PC-3 (cell line): ENCODE measurements at regions not wholly inside any gene's neighbourhood (a gene's known extent, or its start where the extent isn't known, plus 50 kb on each side); places are given as distances from the start of the nearest gene placed in this dataset.

ENCODE experiments used
- ATAC-seq: fragments of 200-7000 bp; cut with Tn5 transposase; 2 replicates; pipeline ENCODE4 v1.9.1; 2020; ENCODE audit warnings: mild to moderate bottlenecking, moderate library complexity
- BruUV-seq: library from RNA; stranded (reverse); fragments of 400-500 nt; replicated peaks from 2 replicates; lab custom pipeline; 2021; lab: Mats Ljungman, UMichigan
- CTCF ChIA-PET: fragments of 300-600 bp; sonication (Branson Sonifier 250); formaldehyde crosslinking; loops from one replicate; lab custom pipeline; 2022; ENCODE audit warnings: antibody characterized with exemption; lab: Charles Lee
- POLR2A ChIA-PET: fragments of 300-600 bp; sonication (Branson Sonifier 250); formaldehyde crosslinking; loops from one replicate; lab custom pipeline; 2022; ENCODE audit warnings: antibody characterized with exemption; ENCODE audit not compliant: unreplicated experiment; lab: Charles Lee
- DNase-seq: peaks from one replicate; pipeline ENCODE4 v3.0.0-alpha.2; 2015
- H2AFZ ChIP-seq: fragments of 300-600 bp; sonication (generic); 2 replicates; pipeline ENCODE4 v1.6.0; 2016; ENCODE audit warnings: antibody characterized with exemption, low read length
- H3F3A ChIP-seq: fragments of 300-600 bp; sonication (generic); one replicate; pipeline ENCODE4 v1.6.0; 2017; ENCODE audit warnings: antibody characterized with exemption, low read length, control low read depth, mild to moderate bottlenecking; ENCODE audit not compliant: unreplicated experiment
- H3K27ac ChIP-seq: fragments of 300-600 bp; sonication (generic); 2 replicates; pipeline ENCODE4 v1.5.1; 2016; ENCODE audit warnings: mild to moderate bottlenecking, low read length
- H3K27me3 ChIP-seq: fragments of 300-600 bp; sonication (generic); 2 replicates; pipeline ENCODE4 v1.6.1; 2016; ENCODE audit warnings: low read length, mixed read lengths
- H3K36me3 ChIP-seq: fragments of 300-600 bp; sonication (generic); 2 replicates; pipeline ENCODE4 v1.6.1; 2016; ENCODE audit warnings: low read depth, mixed run types, low read length, mixed read lengths
- H3K4me1 ChIP-seq: fragments of 300-600 bp; sonication (generic); 2 replicates; pipeline ENCODE4 v1.5.1; 2016; ENCODE audit warnings: low read length; ENCODE audit not compliant: insufficient read depth
- H3K4me2 ChIP-seq: fragments of 300-600 bp; sonication (generic); 2 replicates; pipeline ENCODE4 v1.6.0; 2016; ENCODE audit warnings: low read length
- H3K4me3 ChIP-seq: fragments of 300-600 bp; sonication (generic); 2 replicates; pipeline ENCODE4 v1.5.1; 2016; ENCODE audit warnings: mild to moderate bottlenecking, low read length, mixed read lengths
- H3K79me2 ChIP-seq: fragments of 300-600 bp; sonication (generic); 2 replicates; pipeline ENCODE4 v1.6.1; 2017; ENCODE audit warnings: low read length, mixed read lengths
- H3K9ac ChIP-seq: fragments of 300-600 bp; sonication (generic); 2 replicates; pipeline ENCODE4 v1.6.0; 2016; ENCODE audit warnings: mild to moderate bottlenecking, low read length
- H3K9me2 ChIP-seq: fragments of 300-600 bp; sonication (generic); replicated peaks from 2 replicates; pipeline ENCODE4 v1.6.1; 2016; ENCODE audit warnings: mixed run types, low read length, mixed read lengths
- H3K9me3 ChIP-seq: fragments of 300-600 bp; sonication (generic); 2 replicates; pipeline ENCODE4 v1.6.1; 2016; ENCODE audit warnings: low read length, mixed read lengths
- H4K20me1 ChIP-seq: fragments of 300-600 bp; sonication (generic); 2 replicates; pipeline ENCODE4 v1.6.1; 2016; ENCODE audit warnings: low read length, mixed read lengths
- EZH2 ChIP-seq: fragments of 300-600 bp; sonication (generic); IDR thresholded peaks from one replicate; pipeline ENCODE4 v1.6.1; 2017; ENCODE audit warnings: antibody characterized with exemption, mild to moderate bottlenecking, low read length; ENCODE audit not compliant: unreplicated experiment
- EZH2phosphoT487 ChIP-seq: fragments of 300-600 bp; sonication (generic); IDR thresholded peaks from 2 replicates; pipeline ENCODE4 v1.6.1; 2018; ENCODE audit warnings: mild to moderate bottlenecking, antibody characterized with exemption, low read length, borderline replicate concordance
- intact Hi-C: fragments of 100-400 bp; cut with micrococcal nuclease; formaldehyde crosslinking; loops from 2 replicates; pipeline ENCODE4 v1.9.0; 2023
- TF ChIP-seq, protein P1 (sequence below): fragments of 300-600 bp; sonication (generic); conservative IDR thresholded peaks from 2 replicates; pipeline ENCODE4 v1.5.1; 2017; ENCODE audit warnings: antibody characterized with exemption, low read depth, mild to moderate bottlenecking, low read length

DNA sequence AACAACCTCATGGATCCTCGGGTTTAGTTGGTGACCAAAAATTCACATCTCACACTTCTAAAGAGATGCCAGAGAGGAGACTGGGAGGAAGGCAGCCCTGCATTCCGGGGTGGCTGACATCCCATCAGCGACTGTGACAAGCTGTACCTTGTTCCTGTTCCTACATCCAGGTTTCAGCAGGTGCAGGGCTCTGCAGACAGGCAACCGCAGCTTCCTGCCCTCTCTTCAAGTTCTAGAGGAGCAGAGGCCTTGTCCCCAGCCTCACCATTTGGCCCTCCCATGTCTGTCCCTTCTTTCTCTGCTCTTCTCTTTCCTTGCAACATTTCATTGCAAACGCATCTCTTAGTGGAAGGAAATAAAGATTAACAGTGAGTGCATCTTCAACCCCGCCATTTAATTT is 454.6 kb downstream of the IRX1 start:
- Histone ChIP-seq H3K9me2 (no peaks in the 10 kb centered on the region), H3K4me1 (no peaks in the 10 kb centered on the region)
- CTCF ChIA-PET, result no interaction called here

DNA sequence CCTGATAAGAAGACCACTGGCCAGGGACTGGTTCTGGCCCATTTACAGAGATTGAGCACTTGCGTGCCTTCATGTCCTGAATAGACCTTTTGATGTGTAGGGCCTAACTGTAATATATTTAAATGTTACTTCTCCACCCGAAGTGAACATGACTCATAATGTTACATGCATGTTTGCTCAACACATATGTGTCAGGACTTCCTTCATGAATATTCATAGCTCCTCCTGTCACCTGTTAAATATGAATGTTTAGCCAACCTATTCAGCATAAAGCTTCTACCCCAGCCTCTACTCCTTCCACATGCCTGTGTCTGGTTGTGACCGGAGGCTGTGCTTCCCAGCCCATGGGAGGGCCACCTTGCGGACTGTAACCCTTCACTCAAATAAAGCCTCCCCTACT is 457.5 kb downstream of the IRX1 start:
- H4K20me1 ChIP-seq, result no peaks in the 10 kb centered on the region
- no peak overlapping the region for H3K9ac ChIP-seq
- ChIA-PET CTCF (no interaction called here), POLR2A (no interaction called here)
- no peaks in the 10 kb centered on the region for H3K9me2 ChIP-seq
- H3K27me3 ChIP-seq, result no peaks in the 10 kb centered on the region
- no TSS peak for BruUV-seq
- H3K27ac ChIP-seq, result no peak overlapping the region
- H3K9me3 ChIP-seq, result no peaks in the 10 kb centered on the region
- H2AFZ ChIP-seq, result no peak overlapping the region
- H3K79me2 ChIP-seq, result no peaks in the 10 kb centered on the region
- H3K4me3 ChIP-seq, result no peak overlapping the region
- H3K4me2 ChIP-seq, result no peak overlapping the region
- no peak for TF ChIP-seq EZH2
- TF ChIP-seq, protein P1, sequence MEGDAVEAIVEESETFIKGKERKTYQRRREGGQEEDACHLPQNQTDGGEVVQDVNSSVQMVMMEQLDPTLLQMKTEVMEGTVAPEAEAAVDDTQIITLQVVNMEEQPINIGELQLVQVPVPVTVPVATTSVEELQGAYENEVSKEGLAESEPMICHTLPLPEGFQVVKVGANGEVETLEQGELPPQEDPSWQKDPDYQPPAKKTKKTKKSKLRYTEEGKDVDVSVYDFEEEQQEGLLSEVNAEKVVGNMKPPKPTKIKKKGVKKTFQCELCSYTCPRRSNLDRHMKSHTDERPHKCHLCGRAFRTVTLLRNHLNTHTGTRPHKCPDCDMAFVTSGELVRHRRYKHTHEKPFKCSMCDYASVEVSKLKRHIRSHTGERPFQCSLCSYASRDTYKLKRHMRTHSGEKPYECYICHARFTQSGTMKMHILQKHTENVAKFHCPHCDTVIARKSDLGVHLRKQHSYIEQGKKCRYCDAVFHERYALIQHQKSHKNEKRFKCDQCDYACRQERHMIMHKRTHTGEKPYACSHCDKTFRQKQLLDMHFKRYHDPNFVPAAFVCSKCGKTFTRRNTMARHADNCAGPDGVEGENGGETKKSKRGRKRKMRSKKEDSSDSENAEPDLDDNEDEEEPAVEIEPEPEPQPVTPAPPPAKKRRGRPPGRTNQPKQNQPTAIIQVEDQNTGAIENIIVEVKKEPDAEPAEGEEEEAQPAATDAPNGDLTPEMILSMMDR, result no peak
- no peak for TF ChIP-seq EZH2phosphoT487
- no peak for DNase-seq
- H3K36me3 ChIP-seq, result no peaks in the 10 kb centered on the region
- H3F3A ChIP-seq, result no peaks in the 10 kb centered on the region
- intact Hi-C loops, result no loop called here
- ATAC-seq, result no peak
- H3K4me1 ChIP-seq, result no peaks in the 10 kb centered on the region

More for the DNA sequence above, 454.6 kb downstream of the IRX1 start:
- ATAC-seq (no peak), DNase-seq (no peak)
- H3K4me3 ChIP-seq, result no peak overlapping the region
- H3K4me2 ChIP-seq, result no peak overlapping the region
- POLR2A ChIA-PET, result no interaction called here
- no TSS peak for BruUV-seq
- H3K79me2 ChIP-seq, result no peaks in the 10 kb centered on the region
- no peak for TF ChIP-seq EZH2
- TF ChIP-seq, protein P1, result no peak
- TF ChIP-seq EZH2phosphoT487, result no peak
- intact Hi-C loops, result no loop called here
- no peaks in the 10 kb centered on the region for H3F3A ChIP-seq
- H4K20me1 ChIP-seq, result no peaks in the 10 kb centered on the region
- 0 out of 2 replicates have a peak, but pooled peaks cover 8% of the 10 kb centered on the region for H3K9me3 ChIP-seq
- no peak overlapping the region for H3K27ac ChIP-seq
- H2AFZ ChIP-seq, result no peak overlapping the region
- H3K36me3 ChIP-seq, result no peaks in the 10 kb centered on the region
- no peaks in the 10 kb centered on the region for H3K27me3 ChIP-seq
- H3K9ac ChIP-seq, result no peak overlapping the region

DNA sequence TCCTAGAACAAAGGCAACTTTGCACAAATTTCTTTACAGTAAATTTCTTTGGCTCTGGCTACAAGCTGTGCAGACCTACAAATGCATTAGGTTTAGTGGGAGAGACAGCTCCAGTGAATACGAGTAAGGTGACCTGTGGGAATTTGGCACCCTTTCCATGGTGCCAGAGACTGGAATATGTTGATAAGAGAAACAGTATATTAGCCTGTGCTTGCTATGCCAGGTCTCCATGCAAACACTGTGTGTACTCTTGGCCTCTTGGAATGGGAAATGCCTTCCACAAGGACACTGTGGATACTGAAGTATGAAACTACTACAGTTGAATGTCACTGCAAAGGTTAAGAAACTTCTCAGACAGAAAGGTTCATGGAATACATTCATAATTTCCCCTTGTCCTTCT is 458.5 kb downstream of the IRX1 start:
- Histone ChIP-seq H3K79me2 (no peaks in the 10 kb centered on the region), H3F3A (no peaks in the 10 kb centered on the region), H3K36me3 (no peaks in the 10 kb centered on the region), H3K27ac (no peak overlapping the region), H2AFZ (no peak overlapping the region), H3K9me3 (no peaks in the 10 kb centered on the region), H3K4me3 (no peak overlapping the region), H4K20me1 (no peaks in the 10 kb centered on the region), H3K4me2 (no peak overlapping the region), H3K27me3 (no peaks in the 10 kb centered on the region), H3K4me1 (no peaks in the 10 kb centered on the region), H3K9me2 (no peaks in the 10 kb centered on the region), H3K9ac (no peak overlapping the region)
- ChIA-PET CTCF (no interaction called here), POLR2A (no interaction called here)
- no peak for DNase-seq
- no TSS peak for BruUV-seq
- no peak for ATAC-seq
- no peak for TF ChIP-seq EZH2
- TF ChIP-seq, protein P1, result no peak
- no peak for TF ChIP-seq EZH2phosphoT487
- intact Hi-C loops, result no loop called here
